ENCODE measurements at regions not wholly inside any gene's neighbourhood (a gene's known extent, or its start where the extent isn't known, plus 50 kb on each side); places are given as distances from the start of the nearest gene placed in this dataset.
"Not testable (repeated sequence)": the region's sequence is repeated elsewhere in the genome, so short reads cannot be mapped to it uniquely, and the experiment has no call there.

DNA sequence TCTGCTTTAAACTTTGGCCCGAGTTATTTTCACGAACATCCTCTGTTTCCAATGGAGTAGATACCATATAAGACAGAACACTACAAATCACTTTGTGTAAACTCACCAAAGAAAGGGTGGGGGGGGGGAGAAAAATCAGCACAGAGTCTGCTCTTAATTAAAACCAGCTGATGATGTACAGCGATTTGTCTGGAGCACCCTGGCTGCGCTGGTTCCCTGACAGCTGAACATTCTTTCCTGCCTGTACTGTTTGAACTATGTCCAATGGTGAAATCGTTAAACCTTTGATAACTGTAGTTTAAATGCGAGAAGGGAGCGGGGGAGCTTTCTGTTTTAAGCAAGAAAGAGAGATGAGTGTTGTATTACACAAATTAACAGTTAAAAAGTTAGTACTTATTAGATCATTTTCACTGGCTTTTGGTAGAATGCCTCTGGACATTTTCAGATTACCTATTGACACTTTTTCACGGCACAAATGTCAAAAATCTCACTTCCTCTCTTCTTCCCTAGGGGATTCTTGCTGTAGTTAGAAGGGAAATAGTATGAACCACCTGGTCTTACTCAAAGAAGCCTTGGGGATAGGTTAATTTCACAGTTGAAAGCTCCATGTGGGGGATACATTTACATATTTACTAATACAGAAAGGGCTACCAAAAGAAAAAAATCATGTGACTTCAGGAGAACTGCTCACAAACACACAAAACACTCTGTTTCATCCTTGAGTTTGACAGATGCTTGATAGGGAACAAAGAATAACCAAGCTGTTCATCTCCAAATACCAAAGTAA is 140.2 kb upstream of the RUNX1 start:
- H3K27ac ChIP-seq (ENCODE audit: low read depth, low read length) = no peak overlapping the region
- H3K4me3 ChIP-seq (ENCODE audit: low read depth, low read length) = no peak overlapping the region
- no peaks in the 10 kb centered on the region for H3K9me3 ChIP-seq (ENCODE audit: control insufficient read depth, insufficient read depth, low read length)
- H3K36me3 ChIP-seq (ENCODE audit: control insufficient read depth, insufficient read depth, low read length) = no peaks in the 10 kb centered on the region
- H3K4me1 ChIP-seq (ENCODE audit: control insufficient read depth, insufficient read depth, low read length) = peaks cover 16% of the 10 kb centered on the region; the same call in 1 of the 2 replicates
- H3K27me3 ChIP-seq (ENCODE audit: control insufficient read depth, insufficient read depth, low read length) = no peaks in the 10 kb centered on the region
- H3K9ac ChIP-seq (ENCODE audit: low read depth, low read length) = no peak overlapping the region

DNA sequence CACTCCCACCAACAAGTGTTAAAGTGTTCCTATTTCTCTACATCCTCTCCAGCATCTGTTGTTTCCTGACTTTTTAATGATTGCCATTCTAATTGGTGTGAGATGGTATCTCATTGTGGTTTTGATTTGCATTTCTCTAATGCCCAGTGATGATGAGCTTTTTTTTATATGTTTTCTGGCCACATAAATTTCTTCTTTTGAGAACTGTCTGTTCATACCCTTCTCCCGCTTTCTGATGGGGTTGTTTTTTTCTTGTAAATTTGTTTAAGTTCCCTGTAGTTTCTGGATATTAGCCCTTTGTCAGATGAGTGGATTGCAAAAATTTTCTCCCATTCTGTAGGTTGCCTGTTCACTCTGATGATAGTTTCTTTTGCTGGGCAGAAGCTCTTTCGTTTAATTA is 134.3 kb upstream of the RUNX1 start:
- not testable (repeated sequence) for H3K4me3 ChIP-seq (ENCODE audit: low read depth, low read length); H3K27me3 ChIP-seq (ENCODE audit: control insufficient read depth, insufficient read depth, low read length); H3K4me1 ChIP-seq (ENCODE audit: control insufficient read depth, insufficient read depth, low read length); H3K36me3 ChIP-seq (ENCODE audit: control insufficient read depth, insufficient read depth, low read length); H3K9me3 ChIP-seq (ENCODE audit: control insufficient read depth, insufficient read depth, low read length); H3K27ac ChIP-seq (ENCODE audit: low read depth, low read length); H3K9ac ChIP-seq (ENCODE audit: low read depth, low read length)

DNA sequence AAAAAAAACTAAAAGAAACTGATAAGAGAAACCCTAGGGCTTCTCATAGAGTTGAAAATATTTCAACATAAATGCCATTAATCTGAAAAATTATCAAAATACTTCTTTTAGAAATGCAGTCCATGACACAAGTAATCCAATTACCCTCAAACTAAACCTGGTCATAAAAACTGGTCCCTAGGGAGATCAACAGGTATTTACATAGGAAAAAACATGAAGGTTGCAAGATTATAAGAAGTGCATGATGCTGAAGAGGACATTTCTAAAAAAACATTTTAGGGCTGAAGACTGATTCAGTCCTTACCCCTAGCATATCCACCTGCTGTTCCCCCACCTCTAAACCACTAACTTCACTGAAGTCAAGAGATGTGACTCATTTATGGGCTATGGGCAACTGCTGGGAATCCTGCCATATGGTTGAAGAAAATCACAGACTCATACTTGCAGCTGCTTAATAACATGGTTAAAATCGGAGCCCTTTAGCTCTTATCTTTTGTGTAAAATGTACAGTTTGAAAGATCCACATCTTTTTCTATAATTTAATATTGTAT is 131.0 kb upstream of the RUNX1 start:
- no peak overlapping the region for H3K27ac ChIP-seq (ENCODE audit: low read depth, low read length)
- no peaks in the 10 kb centered on the region for H3K4me1 ChIP-seq (ENCODE audit: control insufficient read depth, insufficient read depth, low read length)
- no peak overlapping the region for H3K4me3 ChIP-seq (ENCODE audit: low read depth, low read length)
- H3K9ac ChIP-seq (ENCODE audit: low read depth, low read length) = no peak overlapping the region
- H3K36me3 ChIP-seq (ENCODE audit: control insufficient read depth, insufficient read depth, low read length) = no peaks in the 10 kb centered on the region
- H3K9me3 ChIP-seq (ENCODE audit: control insufficient read depth, insufficient read depth, low read length) = no peaks in the 10 kb centered on the region
- no peaks in the 10 kb centered on the region for H3K27me3 ChIP-seq (ENCODE audit: control insufficient read depth, insufficient read depth, low read length)

DNA sequence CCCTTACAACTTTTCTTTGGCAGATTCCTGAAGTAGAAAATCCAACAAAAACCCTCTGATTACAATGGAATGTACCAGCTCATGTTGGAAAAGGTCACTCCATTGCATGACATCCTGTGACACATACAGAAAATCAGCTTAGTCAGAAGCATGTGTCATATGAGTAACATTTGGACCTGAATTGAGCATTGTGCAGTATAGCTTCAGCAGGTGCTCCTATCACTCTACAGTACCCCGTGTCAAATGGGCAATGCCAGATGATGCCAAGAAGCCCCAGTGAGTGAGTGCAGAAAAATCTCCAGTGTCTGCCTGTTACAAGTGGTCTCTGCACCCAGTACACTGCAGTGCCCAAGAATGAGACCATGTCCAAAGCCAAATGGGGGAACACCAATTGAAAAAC is 129.7 kb upstream of the RUNX1 start:
- no peak overlapping the region for H3K27ac ChIP-seq (ENCODE audit: low read depth, low read length)
- no peaks in the 10 kb centered on the region for H3K27me3 ChIP-seq (ENCODE audit: control insufficient read depth, insufficient read depth, low read length)
- H3K4me1 ChIP-seq (ENCODE audit: control insufficient read depth, insufficient read depth, low read length) = no peaks in the 10 kb centered on the region
- H3K9ac ChIP-seq (ENCODE audit: low read depth, low read length) = no peak overlapping the region
- H3K9me3 ChIP-seq (ENCODE audit: control insufficient read depth, insufficient read depth, low read length) = no peaks in the 10 kb centered on the region
- no peaks in the 10 kb centered on the region for H3K36me3 ChIP-seq (ENCODE audit: control insufficient read depth, insufficient read depth, low read length)
- H3K4me3 ChIP-seq (ENCODE audit: low read depth, low read length) = no peak overlapping the region

DNA sequence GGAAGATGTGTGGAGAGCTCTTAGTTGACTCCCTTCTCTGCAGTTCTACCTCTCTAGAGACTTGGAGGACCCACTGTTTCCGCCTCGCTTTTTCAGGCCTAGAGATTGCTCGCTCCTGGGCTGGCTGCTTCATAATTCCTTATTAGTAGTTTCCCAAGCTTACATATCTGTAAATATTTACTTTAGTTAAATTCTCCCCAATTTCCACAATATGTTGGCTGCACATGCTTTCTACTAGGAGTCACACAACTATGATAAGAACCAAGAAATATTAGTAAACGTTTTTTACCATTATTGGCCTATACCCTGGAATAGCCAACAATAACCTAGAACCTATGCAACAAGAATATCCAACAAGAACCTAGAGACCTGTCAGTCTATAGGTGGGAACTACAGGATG is 129.0 kb upstream of the RUNX1 start:
- Histone ChIP-seq H3K36me3 (ENCODE audit: control insufficient read depth, insufficient read depth, low read length) (no peaks in the 10 kb centered on the region), H3K27ac (ENCODE audit: low read depth, low read length) (no peak overlapping the region), H3K27me3 (ENCODE audit: control insufficient read depth, insufficient read depth, low read length) (no peaks in the 10 kb centered on the region), H3K4me1 (ENCODE audit: control insufficient read depth, insufficient read depth, low read length) (no peaks in the 10 kb centered on the region), H3K9me3 (ENCODE audit: control insufficient read depth, insufficient read depth, low read length) (no peaks in the 10 kb centered on the region), H3K4me3 (ENCODE audit: low read depth, low read length) (no peak overlapping the region), H3K9ac (ENCODE audit: low read depth, low read length) (no peak overlapping the region)

DNA sequence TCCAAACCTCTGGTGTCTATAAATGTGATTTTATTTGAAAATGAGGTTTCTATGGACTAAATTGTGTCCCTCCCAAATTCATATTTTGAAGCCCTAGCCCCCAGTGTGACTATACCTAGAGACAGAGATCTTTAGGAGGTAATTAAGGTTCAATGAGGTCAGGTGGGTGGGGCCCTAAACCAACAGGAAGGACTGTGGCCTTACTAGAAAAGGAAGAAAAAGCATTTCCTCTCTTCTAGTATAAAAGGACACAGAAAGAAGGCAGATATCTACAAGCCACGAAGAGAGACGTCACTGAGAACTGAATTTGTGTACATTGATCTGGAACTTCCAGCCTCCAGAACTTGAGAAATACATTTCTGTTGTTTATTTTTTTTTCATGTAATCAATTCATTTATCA is 123.1 kb upstream of the RUNX1 start:
- H3K9me3 ChIP-seq (ENCODE audit: control insufficient read depth, insufficient read depth, low read length) = no peaks in the 10 kb centered on the region
- H3K27me3 ChIP-seq (ENCODE audit: control insufficient read depth, insufficient read depth, low read length) = no peaks in the 10 kb centered on the region
- H3K27ac ChIP-seq (ENCODE audit: low read depth, low read length) = no peak overlapping the region
- no peak overlapping the region for H3K4me3 ChIP-seq (ENCODE audit: low read depth, low read length)
- H3K9ac ChIP-seq (ENCODE audit: low read depth, low read length) = no peak overlapping the region
- H3K4me1 ChIP-seq (ENCODE audit: control insufficient read depth, insufficient read depth, low read length) = peaks cover 8% of the 10 kb centered on the region
- H3K36me3 ChIP-seq (ENCODE audit: control insufficient read depth, insufficient read depth, low read length) = no peaks in the 10 kb centered on the region

DNA sequence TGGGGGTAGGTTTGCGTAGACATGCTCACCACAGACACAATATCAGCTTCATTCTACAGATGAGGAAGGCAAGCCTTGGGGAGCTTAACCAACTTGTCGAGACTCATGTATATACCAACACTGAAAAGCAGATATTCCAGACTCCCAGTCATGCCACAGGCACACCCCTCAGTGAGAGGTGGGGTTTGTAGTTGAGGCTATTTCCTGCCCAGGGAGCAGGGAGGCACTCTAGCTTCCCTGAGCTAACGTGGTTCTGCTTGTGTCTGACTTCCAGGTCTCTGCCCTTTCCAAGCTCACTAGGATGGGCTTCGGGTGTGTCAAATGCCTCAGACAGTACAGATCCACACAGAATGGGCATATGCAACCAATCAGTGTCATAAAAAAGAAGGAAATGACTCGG is 122.3 kb upstream of the RUNX1 start:
- Histone ChIP-seq H3K9me3 (ENCODE audit: control insufficient read depth, insufficient read depth, low read length) (no peaks in the 10 kb centered on the region), H3K4me3 (ENCODE audit: low read depth, low read length) (no peak overlapping the region), H3K9ac (ENCODE audit: low read depth, low read length) (no peak overlapping the region), H3K4me1 (ENCODE audit: control insufficient read depth, insufficient read depth, low read length) (peaks cover 8% of the 10 kb centered on the region), H3K36me3 (ENCODE audit: control insufficient read depth, insufficient read depth, low read length) (no peaks in the 10 kb centered on the region), H3K27me3 (ENCODE audit: control insufficient read depth, insufficient read depth, low read length) (no peaks in the 10 kb centered on the region), H3K27ac (ENCODE audit: low read depth, low read length) (no peak overlapping the region)

DNA sequence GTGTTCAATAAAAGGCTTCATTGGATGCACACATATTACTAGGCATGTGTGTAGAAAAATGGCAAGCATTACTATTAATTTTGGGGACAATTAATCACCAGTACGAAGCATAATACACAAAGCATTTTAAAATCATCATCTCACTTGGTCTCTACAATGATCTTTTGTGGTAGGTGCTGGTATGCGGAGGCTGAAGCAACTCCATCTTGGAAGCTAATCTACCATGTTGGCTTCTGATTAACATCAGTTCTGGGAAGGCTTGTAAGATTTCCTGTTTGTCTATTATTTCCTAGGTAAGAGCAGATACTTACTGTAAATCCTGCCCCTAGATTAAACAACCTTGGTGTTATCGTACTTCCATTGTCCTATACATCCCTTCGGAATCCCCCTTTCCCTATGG is 121.7 kb upstream of the RUNX1 start:
- Histone ChIP-seq H3K36me3 (ENCODE audit: control insufficient read depth, insufficient read depth, low read length) (no peaks in the 10 kb centered on the region), H3K27me3 (ENCODE audit: control insufficient read depth, insufficient read depth, low read length) (no peaks in the 10 kb centered on the region), H3K4me3 (ENCODE audit: low read depth, low read length) (no peak overlapping the region), H3K9me3 (ENCODE audit: control insufficient read depth, insufficient read depth, low read length) (no peaks in the 10 kb centered on the region), H3K9ac (ENCODE audit: low read depth, low read length) (no peak overlapping the region), H3K4me1 (ENCODE audit: control insufficient read depth, insufficient read depth, low read length) (peaks cover 8% of the 10 kb centered on the region), H3K27ac (ENCODE audit: low read depth, low read length) (no peak overlapping the region)

DNA sequence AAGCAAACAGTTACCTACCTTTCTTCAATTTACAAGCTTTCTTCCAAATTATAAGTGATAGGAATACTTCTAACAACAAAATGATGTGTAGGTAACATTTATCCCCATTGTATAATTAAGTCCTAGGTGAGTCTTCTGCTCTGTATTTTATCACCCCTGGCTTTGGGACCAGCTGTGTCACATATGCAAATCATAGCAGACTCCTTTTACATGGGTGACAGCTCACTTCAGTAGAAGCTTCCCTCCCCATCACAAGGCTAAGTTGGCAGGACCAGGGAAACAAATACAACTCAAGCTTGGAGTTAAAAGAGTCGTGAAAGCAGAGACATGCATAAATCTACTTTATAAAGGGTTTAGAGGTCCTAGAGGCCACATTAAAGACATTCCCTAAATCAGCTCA is 121.1 kb upstream of the RUNX1 start:
- H3K27me3 ChIP-seq (ENCODE audit: control insufficient read depth, insufficient read depth, low read length) = no peaks in the 10 kb centered on the region
- no peak overlapping the region for H3K9ac ChIP-seq (ENCODE audit: low read depth, low read length)
- H3K4me3 ChIP-seq (ENCODE audit: low read depth, low read length) = no peak overlapping the region
- H3K36me3 ChIP-seq (ENCODE audit: control insufficient read depth, insufficient read depth, low read length) = no peaks in the 10 kb centered on the region
- peaks cover 8% of the 10 kb centered on the region for H3K4me1 ChIP-seq (ENCODE audit: control insufficient read depth, insufficient read depth, low read length)
- no peaks in the 10 kb centered on the region for H3K9me3 ChIP-seq (ENCODE audit: control insufficient read depth, insufficient read depth, low read length)
- H3K27ac ChIP-seq (ENCODE audit: low read depth, low read length) = no peak overlapping the region

DNA sequence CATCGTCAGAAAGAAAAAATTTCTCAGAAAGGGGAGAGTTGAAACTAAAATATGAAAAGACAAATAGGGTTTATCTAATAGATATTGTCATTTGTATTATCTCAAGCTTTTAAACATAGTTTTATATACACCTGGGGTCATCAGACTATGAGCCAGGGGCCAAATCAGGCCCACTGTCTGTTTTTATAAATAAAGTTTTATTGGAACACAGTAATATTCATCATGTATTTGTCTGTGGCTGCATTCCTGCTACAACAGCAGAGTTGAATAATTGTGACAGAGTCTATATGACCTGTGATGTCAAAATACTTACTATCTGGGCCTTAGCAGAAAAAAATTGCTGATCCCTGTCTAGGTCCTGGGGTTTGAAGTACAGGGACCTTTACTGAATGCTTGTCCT is 120.5 kb upstream of the RUNX1 start:
- Histone ChIP-seq H3K4me1 (ENCODE audit: control insufficient read depth, insufficient read depth, low read length) (peaks cover 8% of the 10 kb centered on the region), H3K27ac (ENCODE audit: low read depth, low read length) (no peak overlapping the region), H3K27me3 (ENCODE audit: control insufficient read depth, insufficient read depth, low read length) (no peaks in the 10 kb centered on the region), H3K36me3 (ENCODE audit: control insufficient read depth, insufficient read depth, low read length) (no peaks in the 10 kb centered on the region), H3K9me3 (ENCODE audit: control insufficient read depth, insufficient read depth, low read length) (no peaks in the 10 kb centered on the region), H3K4me3 (ENCODE audit: low read depth, low read length) (no peak overlapping the region), H3K9ac (ENCODE audit: low read depth, low read length) (no peak overlapping the region)

DNA sequence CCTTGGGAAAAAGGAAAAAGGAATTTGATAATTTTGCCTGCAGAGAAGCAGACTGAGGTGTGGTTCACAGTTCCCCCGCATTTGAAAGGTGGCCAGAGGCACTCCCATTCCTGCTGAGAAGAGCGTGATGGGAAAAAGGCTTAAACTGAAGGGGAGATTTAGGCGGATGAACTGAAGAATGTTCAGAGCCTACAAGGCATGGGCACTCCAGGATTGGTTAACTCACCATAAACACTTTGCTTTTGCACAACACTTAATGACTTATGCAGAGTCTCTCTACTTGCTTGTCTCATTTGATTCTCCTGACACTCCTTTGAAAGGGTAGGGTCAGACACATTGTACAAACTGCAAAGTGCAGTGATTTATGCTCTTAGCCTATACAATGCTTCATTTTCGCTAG is 119.6 kb upstream of the RUNX1 start:
- no peak overlapping the region for H3K4me3 ChIP-seq (ENCODE audit: low read depth, low read length)
- no peaks in the 10 kb centered on the region for H3K27me3 ChIP-seq (ENCODE audit: control insufficient read depth, insufficient read depth, low read length)
- no peaks in the 10 kb centered on the region for H3K9me3 ChIP-seq (ENCODE audit: control insufficient read depth, insufficient read depth, low read length)
- peaks cover 8% of the 10 kb centered on the region for H3K4me1 ChIP-seq (ENCODE audit: control insufficient read depth, insufficient read depth, low read length)
- no peak overlapping the region for H3K27ac ChIP-seq (ENCODE audit: low read depth, low read length)
- no peaks in the 10 kb centered on the region for H3K36me3 ChIP-seq (ENCODE audit: control insufficient read depth, insufficient read depth, low read length)
- no peak overlapping the region for H3K9ac ChIP-seq (ENCODE audit: low read depth, low read length)

Data from HUES48 (cell line).